Posterior cingulate gyrus (tissue), 11 donors: ENCODE measurements at regions not wholly inside any gene's neighbourhood (a gene's known extent, or its start where the extent isn't known, plus 50 kb on each side); places are given as distances from the start of the nearest gene placed in this dataset.
A peak's percentile ranks its signal among the peaks of the same experiment; 100 is the strongest.
"Not testable (repeated sequence)": the region's sequence is repeated elsewhere in the genome, so short reads cannot be mapped to it uniquely, and the experiment has no call there.

Source experiments
- DNase-seq, 10 donors: peaks; one replicate each; pipeline versions ENCODE4 v3.0.0 to v3.0.0-alpha.2; 2020 to 2021; ENCODE audit warnings: mixed read lengths in 3 of 10
- intact Hi-C: fragments of 100-400 bp; cut with DNase I; formaldehyde crosslinking; loops from one replicate; pipeline ENCODE4 v1.15.1; 2023

DNA sequence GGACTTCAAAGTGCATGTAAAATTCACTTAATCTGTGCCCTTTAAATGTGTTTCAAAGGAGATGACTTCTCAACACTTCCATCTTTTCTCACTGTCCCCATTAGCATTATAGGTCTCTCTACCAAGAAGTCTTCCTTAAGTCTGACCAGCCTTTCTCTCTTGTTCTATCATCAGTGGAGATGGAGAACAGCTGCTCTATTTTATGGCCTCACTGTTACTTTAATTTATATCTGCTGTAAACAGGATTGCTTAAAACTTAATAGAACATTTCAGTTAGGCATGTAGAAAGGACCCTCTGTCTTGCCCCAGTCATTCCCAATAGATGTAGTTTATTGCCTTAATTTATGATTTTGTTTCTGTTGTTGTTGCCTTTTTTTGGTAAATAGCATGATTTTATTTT is 86.0 kb upstream of the CDC42EP3 start:
- intact Hi-C loops, DNase-seq: not testable (repeated sequence)

DNA sequence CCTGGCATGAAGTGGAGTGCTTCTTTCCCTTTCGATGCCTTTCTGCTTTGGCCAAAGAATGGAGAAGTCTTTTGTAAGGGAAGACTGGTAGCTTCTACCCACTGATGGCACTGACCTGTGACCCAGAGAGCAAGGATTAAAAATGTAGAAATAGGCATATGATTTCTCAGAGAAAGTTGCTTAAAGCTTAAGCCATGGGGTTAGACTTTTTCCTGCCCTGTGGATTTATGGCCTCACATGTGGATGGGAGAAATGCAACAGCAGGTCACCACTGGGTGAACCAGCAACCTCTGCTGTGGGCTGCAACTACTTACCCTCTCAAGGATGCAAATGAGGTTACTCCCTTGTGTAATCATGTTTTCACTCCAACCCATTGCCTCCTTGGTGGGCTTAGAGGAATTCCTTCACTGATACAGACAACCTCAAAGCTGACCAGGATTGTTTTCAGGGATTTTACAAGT is 86.7 kb upstream of the CDC42EP3 start:
- intact Hi-C loops, DNase-seq: not testable (repeated sequence)

DNA sequence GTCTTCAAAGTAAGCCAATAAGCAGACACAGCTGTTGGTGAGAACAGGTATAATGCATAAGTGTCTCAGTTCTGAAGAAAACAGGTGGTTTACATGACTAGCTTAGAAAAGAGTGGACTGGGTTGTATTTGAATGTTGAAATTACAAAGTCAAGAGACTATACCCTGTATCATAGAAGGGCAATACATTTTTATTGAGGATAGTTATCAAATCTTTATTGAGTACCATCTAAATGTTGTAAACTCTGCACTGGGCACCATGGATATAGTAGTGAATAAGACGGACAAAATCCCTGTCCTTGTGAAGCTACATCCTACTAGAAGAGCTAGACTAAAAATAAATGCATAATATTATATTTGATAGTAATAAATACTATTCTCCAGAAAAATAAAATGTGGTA is 88.5 kb upstream of the CDC42EP3 start:
- DNase-seq, intact Hi-C loops: not testable (repeated sequence)

DNA sequence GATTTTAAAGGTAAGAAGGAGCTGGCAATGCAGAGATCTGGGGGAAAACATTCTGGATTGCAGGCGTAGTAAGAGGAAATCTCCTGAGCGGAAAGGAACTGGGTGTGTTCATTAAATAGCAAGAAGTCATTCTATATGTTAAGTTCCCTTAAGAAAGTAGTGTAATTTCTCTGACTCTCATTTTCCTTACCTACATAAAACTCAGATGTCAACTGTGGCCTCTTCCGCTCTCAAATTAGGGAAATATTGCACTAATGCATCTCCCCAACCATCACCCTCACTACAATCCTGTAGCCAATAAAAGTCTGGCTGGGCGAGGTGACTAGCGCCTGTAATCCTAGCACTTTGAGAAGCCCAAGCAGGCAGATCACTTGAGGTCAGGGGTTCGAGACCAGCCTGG is 89.0 kb upstream of the CDC42EP3 start:
- DNase-seq: no peak
- intact Hi-C loops: no loop called here

DNA sequence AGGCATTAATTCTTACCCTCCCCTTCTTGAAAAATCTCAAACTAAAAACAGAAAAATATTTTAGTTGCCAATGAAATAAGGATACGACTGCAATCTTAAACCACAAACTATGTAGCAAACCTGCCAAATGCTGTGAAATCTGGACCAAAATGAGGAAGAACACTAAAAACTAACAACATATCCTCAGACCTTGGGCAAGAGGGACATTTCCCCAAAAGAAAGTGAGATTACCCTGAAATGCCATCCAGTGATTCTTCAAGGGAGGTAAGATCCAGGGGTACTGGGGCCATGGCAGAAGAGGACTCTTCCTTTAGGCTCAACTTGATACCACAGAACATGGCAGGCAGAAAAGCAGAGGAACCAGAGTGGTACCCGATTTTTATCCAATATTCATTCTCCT is 90.8 kb upstream of the CDC42EP3 start:
- intact Hi-C loops: loop anchor here (2.0 kb wide), 1 partner anchor 21 kb away; no protein-coding TSS in a partner anchor
- not testable (repeated sequence) for DNase-seq

DNA sequence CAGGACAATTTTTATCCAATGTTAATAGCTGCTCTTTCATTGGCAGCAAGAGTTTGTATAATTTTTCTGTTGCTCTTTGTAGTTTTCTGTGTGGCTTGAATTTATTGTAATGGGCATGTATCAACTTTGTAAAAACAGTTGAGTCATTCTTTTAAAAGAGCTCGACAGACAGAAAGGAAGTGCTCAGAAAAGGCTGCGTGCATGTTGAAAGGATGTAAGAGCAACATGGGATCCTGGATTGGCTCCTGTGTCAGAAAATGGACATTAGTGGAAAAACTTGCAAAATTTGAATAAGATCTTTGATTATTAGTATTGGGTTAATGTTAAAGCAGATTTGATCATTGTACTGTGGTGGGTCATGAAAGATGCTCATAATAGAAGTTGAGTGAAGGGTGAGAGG is 93.3 kb upstream of the CDC42EP3 start:
- intact Hi-C loops: no loop called here
- DNase-seq: no peak

DNA sequence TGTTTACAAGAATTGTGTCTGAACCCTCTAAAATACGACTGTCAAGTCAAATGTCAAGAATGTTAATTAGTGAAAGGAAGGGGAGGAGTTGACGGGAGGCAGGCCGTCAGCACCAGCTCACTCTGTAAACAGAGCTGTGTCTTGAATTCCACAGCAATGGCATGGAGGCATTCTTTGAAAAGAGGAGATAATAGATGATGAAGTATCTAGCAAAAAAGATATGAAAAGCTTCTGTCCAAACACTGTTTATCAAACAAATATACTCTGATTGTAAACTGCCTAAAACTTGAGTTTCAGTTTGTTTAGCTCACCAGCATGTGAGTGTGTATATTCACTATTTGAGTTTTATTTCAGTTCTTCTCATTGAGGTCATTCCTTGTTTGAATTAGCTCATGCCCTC is 94.7 kb upstream of the CDC42EP3 start:
- no peak for DNase-seq
- intact Hi-C loops: no loop called here

DNA sequence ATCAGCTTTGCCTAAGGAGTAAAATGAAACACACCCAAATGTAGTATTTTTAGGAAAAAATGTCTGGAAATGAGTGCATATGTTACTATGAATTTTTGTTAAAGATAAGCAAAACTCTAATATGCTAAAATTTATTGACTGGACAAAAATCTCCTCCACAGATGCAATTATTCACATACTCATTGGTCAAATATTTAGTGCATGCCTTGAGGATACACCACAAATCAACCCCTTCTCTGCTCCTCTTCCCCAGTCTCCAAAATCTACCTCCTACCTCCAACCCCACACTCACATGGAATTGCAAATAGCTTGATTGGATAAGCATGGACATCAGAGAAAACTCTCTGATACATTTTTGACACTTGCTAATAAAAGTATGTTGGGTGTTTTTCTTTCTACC is 95.6 kb upstream of the CDC42EP3 start:
- intact Hi-C loops: no loop called here
- no peak for DNase-seq

DNA sequence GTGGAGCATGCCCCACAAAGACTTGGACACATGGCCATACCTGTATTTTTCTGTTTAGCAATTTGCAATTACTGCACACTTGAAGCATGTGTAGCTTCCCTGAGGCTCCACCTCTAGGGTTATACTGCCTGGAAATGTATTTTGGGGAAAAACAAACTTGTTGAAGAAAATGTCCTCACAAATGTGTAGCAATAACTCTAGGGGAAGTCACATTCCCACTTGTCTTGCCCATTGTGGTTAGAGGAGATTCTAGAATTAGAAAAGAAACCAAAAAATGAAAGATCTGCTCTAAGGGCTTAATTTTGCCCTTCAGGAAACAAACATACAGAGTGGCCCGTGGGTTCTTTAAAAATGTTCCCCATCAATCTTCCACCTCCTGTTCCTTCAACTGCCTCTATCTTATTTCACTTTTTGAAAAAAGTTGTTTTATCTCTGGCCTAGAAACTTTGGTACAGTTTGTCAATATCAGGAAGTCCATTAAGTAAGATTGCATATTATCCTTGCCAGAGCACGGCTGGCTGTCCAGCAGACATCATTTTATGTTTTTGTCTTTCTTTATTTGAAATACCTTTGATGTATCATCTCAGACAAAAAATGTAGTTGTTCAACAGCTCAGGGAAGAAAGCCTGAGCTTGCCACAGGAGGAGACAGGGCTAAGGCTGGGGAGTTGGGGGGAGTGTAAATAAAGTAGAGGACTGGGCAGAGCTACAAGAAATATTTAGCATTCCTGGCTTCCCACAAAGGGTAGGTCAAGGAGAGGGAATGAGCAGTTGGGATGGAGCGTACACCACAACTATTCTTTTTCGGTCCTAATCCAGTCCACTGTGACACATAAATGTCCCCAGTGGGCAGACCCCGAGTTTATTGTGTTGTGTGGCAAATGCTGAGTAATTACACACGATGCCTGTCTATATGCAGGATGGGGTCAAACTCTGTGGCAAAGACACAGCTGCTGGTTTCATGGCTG is 96.8 kb upstream of the CDC42EP3 start:
- intact Hi-C loops: no loop called here
- no peak for DNase-seq

DNA sequence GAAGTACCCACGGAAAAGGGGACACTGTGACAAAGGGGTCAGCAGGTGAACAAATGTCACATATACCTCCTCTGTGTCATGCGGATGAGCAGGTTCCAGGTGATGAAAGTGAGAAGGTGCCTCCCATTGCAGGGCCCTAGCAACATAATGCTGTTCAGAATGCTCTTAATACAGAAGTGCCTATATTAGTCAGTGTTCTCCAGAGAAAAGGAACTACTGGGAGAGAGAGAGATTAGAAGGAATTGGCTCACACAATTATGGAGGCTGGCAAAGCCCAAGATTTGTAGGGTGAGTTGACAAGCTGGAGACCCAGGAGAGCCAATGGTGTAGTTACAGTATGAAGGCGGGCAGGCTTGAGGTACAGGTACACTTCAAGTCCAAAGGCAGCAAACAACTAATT is 98.1 kb upstream of the CDC42EP3 start:
- intact Hi-C loops: no loop called here
- DNase-seq: no peak

DNA sequence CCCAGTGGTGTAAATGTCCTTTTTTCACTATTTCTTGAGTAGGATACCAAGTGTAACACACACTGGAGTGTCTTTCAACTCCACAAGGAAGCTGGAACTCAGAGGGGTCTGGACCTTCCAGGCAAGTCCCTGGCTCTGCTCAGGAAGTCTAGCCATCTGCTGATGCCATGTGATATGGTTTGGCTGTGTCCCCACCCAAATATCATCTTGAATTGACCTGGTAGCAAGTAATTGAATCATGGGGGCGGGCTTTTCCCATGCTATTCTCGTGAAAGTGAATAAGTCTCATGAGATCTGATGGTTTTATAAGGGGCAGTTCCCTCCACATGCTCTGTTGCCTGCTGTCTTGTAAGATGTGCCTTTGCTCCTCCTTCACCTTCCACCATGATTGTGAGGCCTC is 99.4 kb upstream of the CDC42EP3 start:
- intact Hi-C loops: no loop called here
- DNase-seq: no peak

DNA sequence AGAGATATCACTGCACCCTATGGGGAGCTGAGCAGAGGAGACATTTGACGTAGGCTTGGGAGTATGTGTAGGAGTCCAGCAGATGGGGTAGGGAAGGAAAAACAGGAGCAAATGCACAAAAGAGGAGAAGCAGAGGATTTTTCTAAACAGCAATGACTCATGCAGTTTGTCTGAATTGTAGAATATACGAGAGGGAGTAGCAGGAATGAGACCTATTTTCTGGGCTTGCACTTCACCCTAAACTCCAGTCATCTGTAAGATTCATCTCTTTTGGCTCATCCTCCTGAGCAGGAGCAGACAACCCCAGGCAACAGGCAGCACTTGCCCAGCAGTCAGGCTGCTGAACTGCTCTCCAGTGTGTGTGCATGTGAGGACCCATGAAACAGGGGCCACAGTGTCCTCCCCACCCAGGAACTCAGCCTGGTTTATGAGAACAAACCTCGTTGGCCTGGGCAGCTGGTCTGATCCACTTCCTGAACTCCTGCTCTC is 100.2 kb upstream of the CDC42EP3 start:
- DNase-seq: no peak
- intact Hi-C loops: no loop called here

DNA sequence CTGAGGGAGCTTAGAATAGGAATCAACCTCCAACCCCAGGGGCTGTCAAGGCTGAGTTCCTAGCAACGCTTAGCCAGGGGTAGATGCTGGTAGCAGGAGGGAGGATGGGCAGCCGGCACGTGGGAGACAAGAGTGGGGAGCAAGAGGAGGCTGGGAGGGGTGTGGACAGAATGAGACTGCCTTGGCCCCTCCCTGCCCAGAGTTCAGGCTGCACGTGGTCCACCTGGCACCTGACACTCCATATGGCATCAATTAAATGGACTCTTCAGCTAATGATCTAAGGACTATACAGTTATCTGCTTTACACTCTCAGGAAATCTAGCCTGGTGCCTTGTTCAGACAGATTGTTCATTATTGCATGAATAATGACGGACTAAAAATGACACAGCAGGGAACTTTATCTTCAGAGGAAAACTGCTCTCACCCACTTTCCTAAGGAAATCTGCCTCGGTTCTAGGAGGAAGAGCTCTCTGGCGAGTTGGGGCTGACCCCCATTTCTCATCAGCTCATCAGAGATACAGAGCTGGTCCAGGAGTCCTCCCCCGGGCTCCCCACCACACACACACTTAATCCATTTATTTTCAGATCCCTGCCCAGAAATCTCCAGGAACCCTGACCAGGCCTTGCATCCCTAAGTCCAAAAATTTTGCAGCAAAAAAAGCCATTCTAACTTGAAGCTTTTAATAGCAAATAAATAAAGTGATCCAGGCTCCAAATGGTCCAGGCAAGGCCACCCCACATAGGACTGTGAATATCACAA is 102.1 kb upstream of the CDC42EP3 start:
- intact Hi-C loops: no loop called here
- DNase-seq: no peak

DNA sequence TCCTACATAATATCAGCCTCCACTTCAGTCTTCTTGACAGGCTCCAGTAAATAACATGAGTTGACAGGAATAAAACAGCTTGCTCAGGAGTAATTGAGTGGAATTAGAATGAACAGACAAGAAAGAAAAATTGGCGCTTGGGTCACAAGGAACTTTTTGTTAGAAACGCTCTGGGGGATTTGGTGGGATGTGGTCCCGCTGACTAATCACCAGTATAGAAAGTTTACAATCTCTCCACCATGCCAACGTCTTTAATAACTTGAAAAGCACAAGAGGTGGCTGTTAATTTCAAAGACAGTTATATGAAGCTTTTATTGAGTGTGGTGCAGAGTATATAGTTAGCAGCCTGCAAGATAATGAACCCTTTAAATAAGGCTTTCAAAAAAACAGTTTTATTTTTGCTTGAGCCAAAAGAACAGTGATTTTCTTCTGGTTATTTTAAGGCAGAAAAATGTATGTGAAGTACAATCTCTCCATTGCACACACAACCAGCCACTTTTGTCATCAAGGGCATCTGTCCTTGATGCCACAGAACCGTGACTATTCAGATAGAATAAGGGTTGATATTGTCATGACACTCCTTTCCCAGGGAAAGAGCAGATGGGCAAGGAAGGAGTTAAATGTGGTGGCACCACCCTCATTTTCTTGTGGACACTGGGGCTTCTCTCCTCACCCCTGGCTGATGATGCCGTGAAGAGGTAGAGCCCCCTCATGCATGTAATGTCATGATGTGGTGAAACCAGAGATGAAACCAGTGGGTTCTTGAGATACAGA is 102.9 kb upstream of the CDC42EP3 start:
- intact Hi-C loops, DNase-seq: not testable (repeated sequence)

DNA sequence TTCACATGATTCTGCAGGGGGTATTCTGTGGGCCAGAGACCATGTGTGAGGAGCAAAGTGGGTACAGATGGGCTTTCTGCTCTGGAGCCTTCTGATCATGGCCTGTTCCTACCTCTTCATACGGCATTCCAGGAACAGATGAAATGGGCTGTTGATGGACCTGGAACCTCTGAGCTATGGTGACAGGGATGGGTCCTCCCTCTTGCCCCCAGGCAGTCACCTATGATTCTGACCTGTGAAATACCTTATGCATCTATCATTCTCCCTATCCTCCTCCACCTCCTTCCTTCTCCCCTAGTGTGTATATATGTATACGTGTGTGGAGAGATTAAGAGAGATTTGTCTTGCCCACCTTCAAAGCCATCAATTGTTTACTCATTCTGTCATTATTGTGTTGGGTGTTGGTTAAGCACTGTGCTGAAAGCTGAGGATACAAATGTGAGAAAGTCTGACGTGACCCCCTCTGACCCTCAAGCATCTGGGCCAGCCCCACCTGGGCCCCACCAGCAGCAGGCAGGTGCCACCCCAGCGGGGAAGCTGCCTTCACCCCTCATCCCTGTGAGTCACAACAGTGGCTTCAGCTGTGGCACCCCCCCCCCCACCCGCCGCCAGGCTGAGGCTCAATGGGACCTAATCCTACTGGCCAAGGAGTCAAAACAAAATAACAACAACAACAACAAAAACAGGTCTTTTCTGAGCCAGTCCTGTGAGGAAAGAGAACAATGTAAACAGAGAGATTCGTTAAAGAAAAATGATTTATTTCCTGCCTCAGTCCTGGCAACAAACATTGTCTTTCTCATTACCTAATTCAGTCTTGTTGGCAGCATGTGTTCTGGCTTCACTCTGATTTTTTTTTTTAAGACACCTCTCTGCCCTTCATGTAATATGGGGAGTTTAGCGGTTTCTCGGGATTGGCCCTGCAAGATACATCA is 103.8 kb upstream of the CDC42EP3 start:
- intact Hi-C loops: no loop called here
- no peak for DNase-seq

DNA sequence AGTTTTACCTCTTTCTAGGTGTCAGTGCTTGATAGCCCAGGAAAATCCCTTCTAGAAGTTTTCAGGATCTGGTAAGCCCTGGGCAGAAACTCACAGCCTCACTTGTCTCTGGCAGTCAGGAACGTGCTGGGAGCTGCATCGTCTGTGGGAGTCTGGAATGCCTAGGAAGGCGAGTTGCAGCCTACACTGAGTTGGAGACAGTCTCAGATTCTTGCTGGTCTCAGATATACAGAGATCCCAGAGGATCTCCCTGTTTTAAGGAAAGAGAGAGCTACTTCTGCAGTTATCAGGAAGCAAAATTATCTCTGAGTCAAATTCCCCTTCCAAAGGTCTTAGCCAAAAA is 104.4 kb upstream of the CDC42EP3 start:
- intact Hi-C loops: no loop called here
- DNase-seq: peak in 7 of 10 donors; percentile 20 to 89 (median 57)

DNA sequence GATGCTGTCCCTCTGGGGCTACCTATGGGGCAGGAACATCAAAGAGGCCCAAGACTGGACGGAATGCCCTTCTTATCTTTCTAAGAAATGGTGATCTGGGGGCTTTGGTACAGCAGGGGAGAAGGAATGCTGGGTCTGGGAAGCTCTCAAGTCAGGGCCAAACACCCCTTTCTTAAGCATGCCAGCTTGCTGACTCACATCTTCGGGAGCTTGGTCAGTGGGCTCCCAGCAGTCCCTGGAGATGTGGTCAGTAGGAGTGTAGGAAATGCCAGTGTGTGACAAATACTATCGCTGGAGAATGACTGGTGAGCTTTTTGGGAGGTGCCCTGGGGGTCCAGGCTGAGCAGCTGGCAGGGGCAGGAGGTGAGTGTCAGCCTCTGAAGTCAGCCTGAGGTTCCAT is 105.0 kb upstream of the CDC42EP3 start:
- no peak for DNase-seq
- intact Hi-C loops: no loop called here

DNA sequence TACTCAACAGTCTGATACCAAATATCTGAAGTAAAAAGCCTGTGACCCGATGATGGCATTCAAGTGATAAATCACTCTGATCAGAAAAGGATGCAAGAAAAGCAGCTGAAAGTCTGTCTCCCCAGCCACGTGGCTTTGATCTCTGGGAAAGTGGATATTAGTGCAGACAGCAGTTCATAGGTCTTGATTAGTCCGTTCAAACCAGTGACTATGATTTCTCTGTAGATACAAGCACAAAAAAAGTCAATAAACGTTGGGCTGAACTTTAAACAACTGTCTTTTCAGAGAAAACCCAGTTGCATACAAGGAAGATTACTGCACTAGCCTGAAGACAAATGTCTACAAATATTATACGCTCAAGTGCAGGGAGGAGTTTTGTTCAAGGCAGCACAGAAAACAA is 107.7 kb upstream of the CDC42EP3 start:
- DNase-seq: no peak
- intact Hi-C loops: no loop called here

DNA sequence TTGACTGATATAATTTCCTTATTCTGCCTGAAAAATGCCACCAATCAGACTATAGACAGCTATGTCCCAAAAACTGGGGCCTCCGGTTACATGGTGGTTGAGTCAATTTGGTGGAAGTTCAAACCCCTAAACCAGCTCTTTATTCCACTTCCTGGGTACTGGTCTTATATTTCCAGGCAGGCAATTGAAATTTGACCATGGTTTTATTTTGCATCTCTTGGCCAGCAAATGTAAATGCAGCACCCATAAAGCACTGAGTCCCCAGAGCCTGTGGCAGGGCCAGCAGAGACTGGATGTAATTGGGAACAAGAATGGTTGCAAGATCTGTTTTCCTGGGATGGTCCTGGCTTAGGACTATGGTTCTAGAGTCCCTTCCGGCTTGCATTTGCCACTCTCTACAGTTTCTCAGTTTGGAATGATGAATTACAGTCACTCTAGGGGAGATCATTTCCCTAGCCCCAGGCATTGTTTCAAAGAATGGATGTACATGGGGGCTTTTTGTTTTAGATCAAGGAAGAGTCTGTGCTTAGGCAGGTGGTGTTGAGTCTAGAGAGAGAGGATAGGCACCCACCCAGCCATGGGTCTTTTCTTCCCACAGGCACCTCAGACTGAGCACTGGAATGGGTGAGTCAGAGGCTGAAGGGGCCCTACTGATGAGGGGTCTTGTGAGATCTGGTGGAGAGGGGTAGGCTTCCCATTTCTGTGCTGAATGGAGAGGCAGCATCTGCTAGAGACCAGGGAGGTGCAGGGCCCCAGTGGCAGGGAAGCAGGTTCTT is 108.4 kb upstream of the CDC42EP3 start:
- DNase-seq: no peak
- intact Hi-C loops: no loop called here
